Head of caudate nucleus (tissue), 42 donors: ENCODE measurements at regions not wholly inside any gene's neighbourhood (a gene's known extent, or its start where the extent isn't known, plus 50 kb on each side); places are given as distances from the start of the nearest gene placed in this dataset.

Source experiments
- DNase-seq, 42 donors: peaks; one replicate each; pipeline versions ENCODE4 v3.0.0 to v3.0.0-alpha.2; 2020 to 2021; ENCODE audit warnings: mixed read lengths in 7 of 42
- intact Hi-C: fragments of 100-400 bp; cut with DNase I; formaldehyde crosslinking; loops from one replicate; pipeline ENCODE4 v1.15.0; 2022

GRCh38 chr6:159493898-159494585 lies 199.0 kb downstream of the SOD2 start:
- intact Hi-C loops: no loop called here
- no peak for DNase-seq

GRCh38 chr6:159493231-159493897 lies 199.7 kb downstream of the SOD2 start:
- intact Hi-C loops: no loop called here
- DNase-seq: no peak

DNA sequence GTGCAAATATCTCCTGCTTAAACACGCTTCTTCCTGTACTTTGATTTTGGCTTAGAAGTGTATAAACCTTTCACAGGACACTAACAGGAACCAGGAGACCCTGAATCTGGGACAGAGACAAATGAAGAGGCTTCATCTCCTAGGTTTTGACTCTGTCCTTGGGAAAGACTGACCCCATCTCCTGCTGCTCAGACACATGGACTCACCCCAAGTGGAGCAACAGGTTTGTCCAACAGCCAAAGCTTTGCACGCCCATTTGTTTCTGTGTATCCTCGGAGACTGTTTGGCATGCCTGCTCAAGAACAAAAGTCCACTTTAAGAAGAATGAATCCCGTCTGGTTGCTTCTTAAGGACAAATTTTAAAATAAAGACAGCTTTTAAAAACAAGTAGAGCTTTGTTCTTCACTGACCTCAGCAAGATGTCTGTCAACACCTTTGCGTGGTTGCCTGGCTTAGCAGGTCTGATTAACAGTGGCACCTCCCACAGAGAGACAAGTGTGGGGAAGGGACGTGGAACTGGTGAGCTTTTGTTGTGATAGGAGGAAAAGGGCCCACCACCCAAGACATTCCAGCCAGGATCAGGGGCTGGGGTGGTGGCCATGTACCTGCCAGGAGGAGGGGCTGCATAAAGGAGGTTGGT lies 202.6 kb downstream of the SOD2 start:
- intact Hi-C loops: no loop called here
- peak in 12 of 42 donors; percentile 4 to 56 (median 34) for DNase-seq

DNA sequence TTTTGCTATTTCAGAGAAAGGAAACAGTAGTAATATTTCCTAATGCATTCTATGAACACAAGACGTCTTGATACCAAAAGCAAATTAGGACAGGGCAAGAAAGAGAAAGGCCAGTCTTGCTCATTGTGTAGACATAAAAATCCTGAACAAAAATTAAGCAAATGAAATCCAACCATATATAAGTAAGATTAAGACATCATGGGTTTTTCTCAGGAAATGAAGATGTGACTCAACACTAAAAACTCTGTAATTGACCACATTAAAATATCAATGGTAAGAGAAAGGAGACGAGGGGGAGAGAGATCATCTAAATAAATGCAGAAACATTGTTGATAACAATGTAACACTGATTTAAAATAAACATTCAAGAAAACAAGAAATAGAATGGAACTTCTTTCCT lies 205.4 kb downstream of the SOD2 start:
- no peak for DNase-seq
- intact Hi-C loops: no loop called here

GRCh38 chr6:159483259-159483658 lies 209.8 kb downstream of the SOD2 start:
- intact Hi-C loops: no loop called here

DNA sequence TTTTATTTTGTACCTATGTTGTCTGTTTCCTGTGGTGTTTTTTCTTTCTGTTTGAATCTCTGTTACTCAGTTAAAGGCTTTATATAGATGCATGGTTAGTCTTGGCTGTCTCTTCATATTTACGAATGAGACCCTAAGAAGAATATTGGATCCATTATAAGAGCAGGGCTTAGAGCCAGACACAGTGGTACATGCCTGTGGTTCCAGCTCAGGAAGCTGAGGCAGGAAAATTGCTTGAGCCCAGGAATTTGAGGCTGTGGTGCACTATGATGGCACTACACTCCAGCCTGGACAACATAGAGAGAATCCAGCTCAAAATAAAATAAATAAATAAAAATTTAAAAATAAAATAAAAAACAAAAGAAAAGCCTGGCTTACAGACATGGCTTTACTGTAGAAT lies 211.1 kb downstream of the SOD2 start:
- DNase-seq: no peak
- intact Hi-C loops: no loop called here

More at GRCh38 chr6:159483259-159483658, 209.8 kb downstream of the SOD2 start:
- DNase-seq: no peak

- intact Hi-C loops: no loop called here
- no peak for DNase-seq
These were observed 212.6 kb downstream of the SOD2 start for GRCh38 chr6:159480471-159480870.

DNA sequence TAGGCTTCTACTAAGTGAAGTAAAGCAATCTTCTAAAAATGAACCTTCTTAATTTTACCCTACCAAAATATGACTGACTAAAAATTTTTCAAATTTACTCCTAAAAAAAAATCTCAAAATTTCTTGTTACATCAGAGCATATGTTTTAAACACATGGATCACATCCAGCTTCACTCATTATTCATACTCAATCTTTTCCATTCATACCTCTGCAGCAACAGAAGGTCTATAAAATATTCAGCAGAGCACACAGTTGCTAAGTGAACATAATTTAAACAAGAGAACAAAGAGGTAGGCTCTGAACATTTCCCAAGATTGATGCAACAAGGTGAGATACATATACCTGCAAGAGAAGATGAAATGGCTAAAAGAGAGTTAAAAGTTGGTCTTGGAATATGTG lies 213.9 kb downstream of the SOD2 start:
- DNase-seq: no peak

GRCh38 chr6:159473475-159474263 lies 219.4 kb downstream of the SOD2 start:
- intact Hi-C loops: no loop called here
- DNase-seq: no peak

More for the DNA sequence above, 213.9 kb downstream of the SOD2 start:
- intact Hi-C loops: no loop called here

GRCh38 chr6:159470397-159470796 lies 222.6 kb downstream of the SOD2 start:
- DNase-seq: no peak
- intact Hi-C loops: no loop called here

DNA sequence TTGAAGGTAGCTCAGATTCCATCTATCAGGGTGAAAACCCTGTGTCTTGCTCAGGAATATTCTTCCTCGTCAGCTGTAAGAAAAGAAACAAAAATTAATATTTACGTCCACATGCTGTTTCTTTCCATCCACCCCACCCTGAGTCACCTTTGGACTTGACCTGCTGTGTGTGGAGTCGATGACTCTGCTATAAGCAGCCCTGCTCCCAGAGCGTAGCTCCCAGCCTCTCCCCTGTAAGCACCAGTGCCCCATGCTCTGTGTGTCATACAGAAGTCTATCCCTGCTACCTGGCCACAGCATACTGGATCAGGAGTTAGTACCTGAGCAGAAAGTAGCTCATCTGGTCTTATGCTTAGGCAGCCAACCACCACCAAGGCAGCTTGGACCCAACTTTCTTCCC lies 223.6 kb downstream of the SOD2 start:
- intact Hi-C loops: no loop called here
- DNase-seq: no peak

DNA sequence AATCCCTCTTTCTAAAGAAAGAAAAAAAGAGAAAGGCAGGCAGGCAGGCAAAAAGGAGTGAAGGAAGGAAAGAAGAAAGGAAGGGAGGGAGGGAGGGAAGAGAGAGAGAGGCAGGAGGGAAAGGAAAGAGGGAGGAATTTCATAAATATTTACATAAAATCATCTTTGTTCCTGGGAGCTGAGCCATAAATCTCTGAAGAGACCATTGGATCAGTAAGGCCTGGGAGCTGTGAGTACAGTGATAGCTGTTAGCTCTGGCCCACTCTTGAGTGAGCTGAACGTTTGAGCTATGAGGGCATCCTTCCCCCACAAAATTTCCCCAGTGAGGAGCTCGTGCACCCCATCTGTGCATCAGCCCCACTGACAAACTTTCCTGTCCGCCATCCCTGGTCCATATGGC lies 224.0 kb downstream of the SOD2 start:
- no peak for DNase-seq
- intact Hi-C loops: no loop called here

GRCh38 chr6:159467473-159468041 lies 225.5 kb downstream of the SOD2 start:
- intact Hi-C loops: no loop called here
- DNase-seq: peak in 3 of 42 donors; percentile 4 to 56 (median 55)

- intact Hi-C loops: no loop called here
- no peak for DNase-seq
These were observed 226.1 kb downstream of the SOD2 start for GRCh38 chr6:159466926-159467325.

DNA sequence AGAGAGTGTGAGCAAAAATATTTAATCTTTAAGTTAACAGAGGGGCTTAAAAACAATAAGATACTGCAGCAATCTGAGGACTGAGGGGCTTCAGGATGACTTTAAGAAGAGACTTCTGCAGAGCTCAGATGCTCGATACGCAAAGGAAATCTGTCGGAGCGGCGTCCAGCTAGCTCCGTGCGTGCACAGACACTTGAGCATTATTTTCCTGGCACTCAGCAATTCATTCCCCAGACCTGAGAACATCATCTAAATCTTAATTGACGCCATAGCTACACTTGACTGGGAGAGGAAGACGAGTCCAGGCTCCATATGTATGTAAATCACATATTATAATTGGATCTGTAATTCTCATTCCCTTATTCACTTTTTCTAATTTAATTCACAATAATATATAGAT lies 228.2 kb downstream of the SOD2 start:
- no peak for DNase-seq

GRCh38 chr6:159463119-159463829 lies 229.8 kb downstream of the SOD2 start:
- no peak for DNase-seq
- intact Hi-C loops: no loop called here

More for the DNA sequence above, 228.2 kb downstream of the SOD2 start:
- intact Hi-C loops: no loop called here

DNA sequence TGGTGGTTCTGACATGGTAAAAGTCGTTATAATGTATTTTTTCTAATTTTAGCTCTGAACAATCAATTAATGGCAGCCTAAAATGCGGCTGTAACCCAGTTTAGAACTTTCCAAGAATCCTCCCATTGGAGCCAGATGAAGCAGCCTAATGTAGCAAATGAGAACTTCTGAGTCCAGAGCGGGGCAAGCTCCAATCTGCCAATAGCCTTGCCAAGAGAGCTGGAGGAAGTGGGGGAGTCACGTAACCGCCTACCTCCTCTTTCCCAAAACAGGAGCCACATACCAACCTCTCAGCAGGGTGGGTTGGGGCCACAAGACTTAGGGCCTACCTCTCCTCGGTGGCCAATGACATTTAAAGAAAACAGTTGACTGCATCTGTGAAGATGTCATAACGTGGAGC lies 230.6 kb downstream of the SOD2 start:
- DNase-seq: no peak
- intact Hi-C loops: no loop called here

DNA sequence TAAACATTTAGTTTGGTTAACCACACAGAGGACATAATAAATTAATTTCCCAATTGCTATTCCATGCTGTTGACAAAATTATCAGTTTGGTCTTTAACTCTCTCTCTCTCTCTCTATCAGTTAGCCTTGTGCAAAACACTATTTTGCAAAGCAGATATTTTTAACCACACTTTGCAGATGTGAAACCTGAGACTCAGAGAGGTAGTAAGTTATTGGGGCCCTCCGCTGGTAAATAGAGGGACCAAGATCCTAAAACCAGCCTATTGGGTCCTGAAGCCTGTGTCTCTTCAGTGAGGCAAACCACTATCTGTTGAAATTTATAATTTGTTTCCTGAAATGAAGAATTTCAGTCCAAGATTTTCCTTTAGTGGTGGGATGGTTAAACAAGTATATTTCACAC lies 231.0 kb downstream of the SOD2 start:
- no peak for DNase-seq
- intact Hi-C loops: no loop called here

DNA sequence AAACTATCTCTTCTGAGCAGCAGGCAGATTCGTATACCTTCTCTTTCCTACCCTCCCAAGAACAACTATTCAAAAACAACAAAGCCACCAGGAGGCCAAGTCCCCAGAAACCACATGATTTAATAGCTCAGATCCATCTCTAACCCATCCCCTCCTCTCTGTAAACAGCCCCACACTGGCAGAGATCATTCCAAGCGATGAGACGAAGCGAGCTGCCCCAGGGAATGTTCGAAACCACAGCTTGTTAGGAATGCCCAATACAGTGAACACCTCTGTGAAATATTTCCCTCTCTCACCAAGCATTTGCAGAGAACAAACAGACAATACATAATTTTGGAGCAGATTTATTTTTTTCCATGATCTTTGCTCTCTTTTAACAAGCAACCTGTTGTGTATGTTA lies 231.8 kb downstream of the SOD2 start:
- DNase-seq: no peak
- intact Hi-C loops: no loop called here
